ENCODE measurements at regions not wholly inside any gene's neighbourhood (a gene's known extent, or its start where the extent isn't known, plus 50 kb on each side); places are given as distances from the start of the nearest gene placed in this dataset.
"Not testable (repeated sequence)": the region's sequence is repeated elsewhere in the genome, so short reads cannot be mapped to it uniquely, and the experiment has no call there.

GRCh38 chr6:167408235-167408869 is 83.5 kb downstream of the TTLL2 start:
- no peak for DNase-seq

GRCh38 chr6:167409079-167409478 is 84.2 kb downstream of the TTLL2 start:
- DNase-seq = no peak

- no peak for DNase-seq
Observed at GRCh38 chr6:167409694-167410093, 84.8 kb downstream of the TTLL2 start.

GRCh38 chr6:167410462-167410861 is 85.6 kb downstream of the TTLL2 start:
- no peak for DNase-seq

GRCh38 chr6:167412506-167412905 is 87.6 kb downstream of the TTLL2 start:
- no peak for DNase-seq

- DNase-seq = no peak
Observed at GRCh38 chr6:167415441-167415961, 90.6 kb downstream of the TTLL2 start.

GRCh38 chr6:167416676-167417430 is 92.0 kb downstream of the TTLL2 start:
- DNase-seq = no peak

- DNase-seq = no peak
Observed at GRCh38 chr6:167420177-167420576, 95.3 kb downstream of the TTLL2 start.

- DNase-seq = no peak
Observed at GRCh38 chr6:167420858-167421766, 96.2 kb downstream of the TTLL2 start.

- not testable (repeated sequence) for DNase-seq
Observed at GRCh38 chr6:167421944-167422343, 97.1 kb downstream of the TTLL2 start.

- no peak for DNase-seq
Observed at GRCh38 chr6:167422934-167423333, 98.0 kb downstream of the TTLL2 start.

GRCh38 chr6:167424060-167424673 is 99.3 kb downstream of the TTLL2 start:
- no peak for DNase-seq

GRCh38 chr6:167424700-167425099 is 99.8 kb downstream of the TTLL2 start:
- DNase-seq = no peak

- no peak for DNase-seq
Observed at GRCh38 chr6:167426084-167426483, 101.2 kb downstream of the TTLL2 start.

GRCh38 chr6:167426651-167427050 is 101.8 kb downstream of the TTLL2 start:
- DNase-seq = no peak

GRCh38 chr6:167428664-167429333 is 103.9 kb downstream of the TTLL2 start:
- no peak for DNase-seq

- no peak for DNase-seq
Observed at GRCh38 chr6:167429353-167429752, 104.5 kb downstream of the TTLL2 start.

GRCh38 chr6:167435209-167435728 is 110.4 kb downstream of the TTLL2 start:
- no peak for DNase-seq

GRCh38 chr6:167437888-167438484 is 113.1 kb downstream of the TTLL2 start:
- no peak for DNase-seq

- no peak for DNase-seq
Observed at GRCh38 chr6:167441715-167442206, 116.9 kb downstream of the TTLL2 start.

- DNase-seq = no peak
Observed at GRCh38 chr6:167442245-167442644, 117.4 kb downstream of the TTLL2 start.
